Gastrocnemius medialis (tissue), 4 donors: ENCODE measurements at regions not wholly inside any gene's neighbourhood (a gene's known extent, or its start where the extent isn't known, plus 50 kb on each side); places are given as distances from the start of the nearest gene placed in this dataset.

Experiments
- CTCF ChIP-seq, 5 experiments: fragments of 450-650 bp in 3 of 5; fragments of 200-600 bp in 2 of 5; sonication (generic) in 2 of 5; IDR thresholded peaks in 4 of 5; conservative IDR thresholded peaks in 1 of 5; 1 replicate in 4 of 5; 2 replicates in 1 of 5; pipeline ENCODE4 v1.5.1; 2016 to 2019; ENCODE audit warnings: antibody characterized with exemption in 5 of 5, mild to moderate bottlenecking in 3 of 5, moderate library complexity in 3 of 5
- POLR2A ChIP-seq, 2 donors: fragments of 450-650 bp; IDR thresholded peaks; one replicate each; pipeline ENCODE4 v1.6.1; 2017; ENCODE audit warnings: antibody characterized with exemption in 2 of 2, mild to moderate bottlenecking in 2 of 2, moderate library complexity in 2 of 2

DNA sequence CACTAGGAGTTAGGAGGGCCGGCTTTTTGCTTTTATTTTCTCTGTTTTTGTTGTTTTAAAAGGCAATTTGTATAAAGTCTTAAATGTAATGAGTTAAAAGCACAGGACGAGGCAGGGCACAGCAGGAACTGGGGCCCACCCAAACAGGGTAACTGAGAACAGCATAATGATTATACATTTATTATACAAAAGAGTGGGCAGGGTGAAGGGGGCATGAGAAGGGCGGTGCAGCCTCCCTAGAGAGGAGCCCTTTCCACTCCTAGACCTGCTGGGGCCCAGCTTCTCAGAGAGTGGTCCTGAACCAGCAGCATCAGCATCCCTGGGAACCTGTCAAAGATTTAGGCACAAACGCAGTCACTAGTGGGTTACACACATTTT, 438.0 kb downstream of the AGTPBP1 start:
- TF ChIP-seq POLR2A (IDR thresholded peaks at IDR 0.05) (no peak), CTCF (IDR thresholded peaks at IDR 0.05 in 4 of 5, conservative IDR thresholded peaks at IDR 0.05 in 1 of 5) (no peak)
